ENCODE measurements at regions not wholly inside any gene's neighbourhood (a gene's known extent, or its start where the extent isn't known, plus 50 kb on each side); places are given as distances from the start of the nearest gene placed in this dataset.

DNA sequence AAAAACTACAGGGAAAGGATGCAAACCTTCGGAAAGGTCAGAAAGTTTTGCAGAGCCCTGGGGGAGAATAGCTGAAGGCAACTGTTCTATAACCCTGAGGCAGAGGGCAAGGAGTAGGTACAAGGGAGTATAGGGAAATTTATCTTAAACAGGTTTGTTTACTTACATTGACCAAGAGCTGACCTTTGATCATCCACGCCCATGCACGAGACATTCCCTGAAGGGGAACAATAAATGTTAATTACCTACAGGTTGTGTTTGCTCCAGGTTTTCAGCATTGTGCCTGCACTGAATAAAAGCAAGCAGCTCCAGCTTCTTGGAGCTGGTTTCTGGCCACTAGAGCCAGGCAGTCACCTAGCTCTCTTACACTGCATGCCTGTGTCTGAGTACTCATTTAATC is 524.5 kb upstream of the TGFBR2 start:
- TF ChIP-seq, protein P1, sequence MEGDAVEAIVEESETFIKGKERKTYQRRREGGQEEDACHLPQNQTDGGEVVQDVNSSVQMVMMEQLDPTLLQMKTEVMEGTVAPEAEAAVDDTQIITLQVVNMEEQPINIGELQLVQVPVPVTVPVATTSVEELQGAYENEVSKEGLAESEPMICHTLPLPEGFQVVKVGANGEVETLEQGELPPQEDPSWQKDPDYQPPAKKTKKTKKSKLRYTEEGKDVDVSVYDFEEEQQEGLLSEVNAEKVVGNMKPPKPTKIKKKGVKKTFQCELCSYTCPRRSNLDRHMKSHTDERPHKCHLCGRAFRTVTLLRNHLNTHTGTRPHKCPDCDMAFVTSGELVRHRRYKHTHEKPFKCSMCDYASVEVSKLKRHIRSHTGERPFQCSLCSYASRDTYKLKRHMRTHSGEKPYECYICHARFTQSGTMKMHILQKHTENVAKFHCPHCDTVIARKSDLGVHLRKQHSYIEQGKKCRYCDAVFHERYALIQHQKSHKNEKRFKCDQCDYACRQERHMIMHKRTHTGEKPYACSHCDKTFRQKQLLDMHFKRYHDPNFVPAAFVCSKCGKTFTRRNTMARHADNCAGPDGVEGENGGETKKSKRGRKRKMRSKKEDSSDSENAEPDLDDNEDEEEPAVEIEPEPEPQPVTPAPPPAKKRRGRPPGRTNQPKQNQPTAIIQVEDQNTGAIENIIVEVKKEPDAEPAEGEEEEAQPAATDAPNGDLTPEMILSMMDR (conservative IDR thresholded peaks at IDR 0.05), result no peak

DNA sequence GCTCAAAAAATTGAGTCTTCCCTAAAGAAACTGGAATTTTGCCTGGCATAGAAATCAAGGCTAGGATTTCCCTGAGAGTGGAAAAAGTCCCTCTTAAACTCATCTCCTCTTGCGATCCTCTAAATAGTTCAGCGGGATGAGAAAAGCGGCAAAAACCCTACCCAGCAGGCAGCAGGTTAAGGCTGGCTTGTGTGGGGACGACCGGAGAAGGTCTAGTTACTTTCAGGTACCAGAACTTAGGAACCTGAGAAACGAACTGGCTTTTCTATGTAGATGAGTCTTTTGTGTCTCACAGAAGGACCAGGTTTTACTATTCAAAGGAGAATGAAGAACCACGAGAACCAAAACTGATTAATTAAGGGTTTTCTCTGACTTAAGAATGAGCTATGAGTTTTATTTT is 523.7 kb upstream of the TGFBR2 start:
- TF ChIP-seq, protein P1 (conservative IDR thresholded peaks at IDR 0.05), result no peak
- no peak overlapping the region for H3K27ac ChIP-seq

More for the DNA sequence above, 524.5 kb upstream of the TGFBR2 start:
- H3K27ac ChIP-seq, result no peak overlapping the region

DNA sequence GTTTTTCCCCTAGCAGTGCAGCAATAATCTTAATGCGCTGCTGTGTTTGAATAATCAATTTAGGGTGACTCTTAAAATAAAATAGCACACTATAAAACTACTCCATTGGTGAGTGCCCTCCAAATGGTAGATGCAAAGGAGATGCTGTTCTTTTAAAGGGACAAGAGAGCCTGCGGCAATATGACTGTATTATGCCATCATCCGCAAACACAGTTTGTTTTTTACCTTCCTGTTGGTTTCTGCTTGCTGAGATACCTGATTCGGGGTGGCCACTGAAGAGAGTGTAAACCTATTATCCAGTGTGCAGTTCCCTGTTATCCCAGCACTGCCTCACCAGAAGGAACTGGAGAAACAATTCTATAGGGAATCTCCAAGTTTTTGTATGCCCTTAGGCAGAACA is 523.1 kb upstream of the TGFBR2 start:
- TF ChIP-seq, protein P1 (conservative IDR thresholded peaks at IDR 0.05), result no peak
- no peak overlapping the region for H3K27ac ChIP-seq

GRCh38 chr3:30084316-30084715 is 522.1 kb upstream of the TGFBR2 start:
- TF ChIP-seq, protein P1 (conservative IDR thresholded peaks at IDR 0.05), result no peak
- no peak overlapping the region for H3K27ac ChIP-seq

- TF ChIP-seq, protein P1 (conservative IDR thresholded peaks at IDR 0.05), result no peak
- H3K27ac ChIP-seq, result no peak overlapping the region
These were observed 521.4 kb upstream of the TGFBR2 start for GRCh38 chr3:30084971-30085403.

DNA sequence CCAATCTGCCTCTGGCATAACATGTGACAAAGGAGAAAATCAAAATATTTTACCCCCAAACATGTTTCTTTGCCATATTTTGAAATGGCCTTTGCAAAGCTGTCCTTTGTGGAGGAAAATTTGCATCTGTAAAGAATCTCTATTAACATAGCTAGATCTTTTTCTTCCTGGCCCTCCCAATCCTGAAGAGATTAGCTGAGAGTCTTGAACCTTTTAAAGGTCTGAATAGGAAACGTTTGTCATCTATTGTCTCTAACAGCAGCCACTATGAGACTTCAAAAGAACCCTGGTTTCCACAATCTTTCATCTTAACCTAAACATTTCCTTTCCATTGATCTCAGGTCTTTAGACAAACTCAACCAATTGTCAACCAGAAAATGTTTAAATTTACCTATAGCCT is 520.9 kb upstream of the TGFBR2 start:
- H3K27ac ChIP-seq, result no peak overlapping the region
- TF ChIP-seq, protein P1 (conservative IDR thresholded peaks at IDR 0.05), result no peak

DNA sequence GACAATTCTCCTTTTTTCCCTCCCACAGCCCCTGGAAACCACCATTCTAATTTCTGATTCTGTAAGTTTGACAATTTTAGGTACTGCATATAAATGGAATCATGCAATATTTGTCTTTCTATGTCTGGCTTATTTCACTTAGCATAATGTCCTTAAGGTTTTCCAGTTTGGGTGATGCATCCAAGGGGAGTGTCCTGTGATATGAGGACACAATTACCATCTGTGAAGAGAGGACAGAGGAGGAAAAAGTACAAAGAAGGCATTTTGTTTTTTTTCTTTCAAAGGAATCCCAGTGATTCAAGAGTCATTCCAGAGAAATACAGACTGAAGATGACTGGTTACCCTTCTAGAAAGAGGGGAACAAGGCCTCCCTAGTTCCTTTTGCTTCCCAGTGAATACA is 514.7 kb upstream of the TGFBR2 start:
- H3K27ac ChIP-seq, result no peak overlapping the region
- TF ChIP-seq, protein P1 (conservative IDR thresholded peaks at IDR 0.05), result no peak

Data from VCaP (cell line).